Mucosa of gallbladder (tissue), 1 donor: ENCODE measurements at regions not wholly inside any gene's neighbourhood (a gene's known extent, or its start where the extent isn't known, plus 50 kb on each side); places are given as distances from the start of the nearest gene placed in this dataset.
"Not testable (repeated sequence)": the region's sequence is repeated elsewhere in the genome, so short reads cannot be mapped to it uniquely, and the experiment has no call there.

ENCODE experiments used
- DNase-seq: peaks from one replicate; pipeline ENCODE4 v3.0.0-alpha.2; 2020; ENCODE audit warnings: low spot score
- donor health status: DM: no; HTN: no; CAD: no.

DNA sequence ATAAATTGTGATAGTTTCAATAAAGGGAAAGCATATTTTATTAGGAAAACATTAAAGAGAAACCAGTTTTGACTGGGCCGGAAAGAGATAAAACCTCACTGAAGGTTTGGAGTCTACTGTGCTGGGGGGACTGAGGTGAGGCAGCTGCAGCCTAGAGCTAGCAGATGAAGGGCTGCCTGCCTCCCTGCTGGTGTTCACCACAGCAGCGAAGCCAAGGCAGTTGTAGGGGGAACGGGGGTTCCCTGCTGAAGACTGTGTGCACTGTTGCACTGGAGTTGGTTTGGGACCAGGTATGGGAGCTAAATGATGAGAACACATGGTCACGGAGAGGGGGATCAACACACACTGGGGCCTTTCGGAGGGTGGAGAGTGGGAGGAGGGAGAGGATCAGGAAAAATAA lies 546.5 kb upstream of the SMIM31 start:
- DNase-seq = no peak

DNA sequence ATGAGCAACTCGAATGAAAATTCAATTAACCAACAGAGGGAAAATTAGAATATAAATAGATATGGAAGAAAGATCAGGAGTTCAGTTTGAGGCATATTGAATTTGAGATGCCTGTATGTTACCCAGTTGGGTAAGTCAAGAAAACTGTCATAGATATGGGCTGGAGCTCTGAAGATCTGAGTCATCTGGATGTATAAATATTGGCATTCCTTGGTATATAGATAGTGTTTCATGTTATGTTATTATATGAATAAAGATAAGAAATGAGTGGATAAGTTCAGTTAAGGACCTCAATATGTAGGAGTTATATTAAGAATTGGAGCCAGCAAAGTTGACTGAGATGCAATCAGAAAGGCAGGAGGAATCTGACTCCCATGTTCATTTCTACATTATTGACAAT lies 543.6 kb upstream of the SMIM31 start:
- no peak for DNase-seq

DNA sequence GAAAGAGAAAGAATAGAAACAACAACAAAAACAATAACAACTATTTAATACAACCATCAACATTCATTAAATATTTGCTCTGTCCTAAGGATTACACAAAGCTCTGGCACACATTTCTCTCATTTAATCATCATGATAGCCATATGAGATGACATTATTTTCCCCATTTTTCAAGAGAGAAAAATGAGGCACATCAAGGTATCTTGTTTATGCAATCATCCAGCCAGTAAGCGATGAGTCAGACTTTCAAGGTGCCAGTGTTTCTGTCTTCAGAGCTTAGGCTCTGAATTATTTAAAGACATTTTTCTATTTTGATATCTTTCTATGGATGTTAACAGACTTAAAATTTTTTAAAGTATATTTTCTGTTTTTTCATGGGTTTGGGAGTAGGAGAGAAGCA lies 541.8 kb upstream of the SMIM31 start:
- no peak for DNase-seq

DNA sequence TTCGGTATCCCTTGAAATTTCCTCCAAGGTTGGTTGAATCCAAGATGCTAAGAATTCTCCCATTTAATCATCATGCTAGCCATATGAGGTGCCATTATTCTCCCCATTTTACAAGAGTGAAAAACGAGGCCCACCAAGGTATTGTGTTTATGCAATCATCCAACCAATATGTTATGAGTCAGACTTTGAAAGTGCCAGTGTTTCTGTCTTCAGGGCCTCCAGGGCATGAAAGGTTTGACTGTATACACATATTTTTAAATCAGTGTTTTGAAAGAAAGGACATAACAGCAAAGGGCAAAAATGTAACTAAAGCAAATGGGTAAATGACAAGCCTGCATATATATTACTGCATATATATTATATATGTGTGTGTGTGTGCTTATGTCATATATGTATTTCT lies 541.2 kb upstream of the SMIM31 start:
- DNase-seq = no peak

DNA sequence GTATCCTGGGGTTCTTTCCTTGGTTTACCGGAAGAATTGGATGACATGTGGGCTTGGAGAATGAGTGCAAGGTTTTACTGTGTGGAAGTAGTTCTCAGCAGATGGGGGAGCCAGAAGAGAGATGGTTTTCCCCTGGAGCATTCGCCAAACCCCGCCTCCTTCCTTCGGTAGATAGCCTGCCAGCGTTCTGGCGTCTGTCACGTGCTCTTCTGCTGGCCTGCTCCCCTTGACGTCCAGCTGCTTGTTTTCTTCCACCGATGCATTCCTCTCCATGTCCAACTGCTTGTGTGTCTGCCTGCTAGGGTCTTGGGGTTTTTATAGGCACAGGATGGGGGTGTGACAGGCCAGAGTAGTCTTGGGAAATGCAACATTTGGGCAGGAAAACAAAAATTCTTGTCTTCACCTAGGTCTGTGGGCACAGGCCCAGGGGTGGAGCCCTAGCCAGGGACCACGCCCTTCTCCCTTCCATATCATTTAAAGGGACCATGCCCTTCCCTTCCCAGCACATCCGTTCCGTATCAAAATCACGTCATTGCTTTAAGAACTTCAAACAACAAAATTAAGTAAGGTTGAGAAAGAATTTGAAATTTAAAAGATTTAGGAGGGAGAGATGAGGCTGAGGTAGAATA lies 538.7 kb upstream of the SMIM31 start:
- no peak for DNase-seq

DNA sequence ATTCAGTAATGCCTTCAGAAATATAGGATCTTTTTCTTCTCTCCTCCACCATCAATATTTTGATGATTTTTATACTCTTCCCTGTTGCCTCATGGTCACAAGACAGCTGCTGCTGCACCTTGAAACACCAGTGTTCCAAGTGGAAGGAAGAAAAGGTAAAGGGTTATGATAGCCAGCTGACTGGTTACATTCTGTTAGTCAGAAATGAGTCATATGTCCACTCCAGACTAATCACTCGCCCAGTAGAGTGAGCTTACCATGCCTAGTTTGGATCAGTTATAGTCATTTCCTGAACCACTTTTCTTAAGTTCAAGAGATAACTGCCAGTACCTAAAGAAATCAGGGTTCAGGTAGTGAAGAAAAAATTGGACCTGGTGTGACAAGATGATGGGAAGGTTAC lies 532.3 kb upstream of the SMIM31 start:
- no peak for DNase-seq

DNA sequence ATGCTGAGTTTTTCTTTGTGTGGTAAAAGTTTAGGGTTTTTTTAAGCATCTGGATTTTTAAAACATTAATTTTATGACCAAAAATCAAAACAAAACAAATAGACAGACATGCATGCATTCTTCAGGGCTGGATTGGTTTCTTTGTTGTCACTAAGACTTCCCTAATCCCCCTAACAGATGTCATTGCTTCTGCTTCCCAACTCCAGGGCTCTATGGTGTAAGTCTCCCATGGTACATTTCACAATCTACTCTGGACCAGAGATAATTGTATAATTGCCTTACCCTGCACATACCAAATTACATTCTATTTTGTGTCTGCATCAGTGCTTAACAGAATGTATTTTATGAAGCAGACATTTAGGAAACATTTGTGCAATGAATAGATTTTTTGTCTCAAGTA lies 529.1 kb upstream of the SMIM31 start:
- no peak for DNase-seq

DNA sequence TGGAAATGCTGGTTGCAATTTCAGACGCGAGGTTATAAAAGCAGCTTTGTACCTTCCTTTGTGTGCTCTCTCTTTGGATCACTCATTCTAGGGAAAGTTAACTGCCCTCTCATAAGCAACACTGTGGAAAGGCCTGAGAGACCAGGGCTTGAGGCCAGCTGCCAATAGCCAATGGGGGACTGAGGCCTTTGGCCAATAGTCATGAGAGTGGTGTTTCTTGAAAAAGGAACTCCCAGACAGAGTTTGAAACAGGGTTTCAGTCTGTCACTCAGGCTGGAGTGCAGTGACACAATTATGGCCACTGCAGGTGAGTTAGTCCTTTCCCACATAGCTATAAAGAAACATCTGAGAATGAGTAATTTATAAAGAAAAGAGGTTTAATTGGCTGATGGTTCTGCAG lies 524.7 kb upstream of the SMIM31 start:
- DNase-seq = no peak

DNA sequence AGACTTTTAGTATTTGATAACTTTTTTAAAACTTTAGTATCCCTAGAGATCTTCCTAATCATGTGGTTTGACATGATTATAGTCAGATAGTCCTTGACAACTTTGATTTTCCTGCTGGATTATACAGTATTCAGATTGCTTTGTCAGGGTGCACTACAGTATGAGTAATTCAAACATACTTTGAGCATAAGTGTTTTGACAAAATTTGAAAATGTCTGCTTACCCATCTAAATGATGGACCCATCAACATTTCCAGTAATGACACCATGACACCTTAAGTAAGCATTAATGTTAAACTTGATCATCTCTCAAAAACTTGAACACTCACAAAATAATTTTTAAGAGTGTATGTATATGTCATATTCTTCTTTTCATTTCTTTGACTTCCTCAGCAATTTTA lies 514.5 kb upstream of the SMIM31 start:
- DNase-seq = no peak

DNA sequence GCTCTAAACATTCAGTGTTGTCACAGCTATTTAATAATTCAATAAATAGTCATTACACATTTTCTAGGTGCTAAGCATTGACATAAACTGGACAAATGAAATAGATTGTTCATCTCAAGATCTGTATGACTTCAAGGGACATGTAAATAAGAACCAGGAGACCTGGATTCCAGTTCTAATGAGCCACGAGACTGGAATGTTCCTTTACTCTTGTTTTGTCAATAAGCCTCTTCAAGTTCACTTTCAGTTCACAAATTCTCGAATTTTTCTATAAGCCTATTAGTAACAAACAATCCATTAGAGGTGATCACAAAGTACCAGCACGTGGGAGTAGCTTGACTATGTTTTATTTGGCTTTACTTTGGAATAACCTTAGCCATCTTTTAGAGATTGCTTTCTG lies 514.0 kb upstream of the SMIM31 start:
- DNase-seq = no peak

DNA sequence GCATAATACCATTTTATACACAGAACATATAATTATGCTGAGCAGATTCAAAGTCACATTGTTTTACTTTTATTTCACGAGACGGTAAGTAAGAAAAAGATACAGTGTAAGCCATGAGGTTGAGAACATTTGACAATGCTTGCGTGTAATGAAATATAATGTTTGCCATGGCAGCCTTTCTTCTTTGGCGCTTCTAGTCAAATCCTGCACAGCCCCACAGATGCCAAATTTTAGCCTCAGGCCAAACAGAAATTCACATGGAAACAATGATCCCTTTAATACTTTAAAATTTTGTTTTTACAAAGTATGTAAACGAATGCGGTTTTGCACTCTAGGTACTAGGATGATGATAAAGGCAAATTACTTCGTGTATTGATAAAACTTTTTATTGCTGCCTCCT lies 502.7 kb upstream of the SMIM31 start:
- no peak for DNase-seq

DNA sequence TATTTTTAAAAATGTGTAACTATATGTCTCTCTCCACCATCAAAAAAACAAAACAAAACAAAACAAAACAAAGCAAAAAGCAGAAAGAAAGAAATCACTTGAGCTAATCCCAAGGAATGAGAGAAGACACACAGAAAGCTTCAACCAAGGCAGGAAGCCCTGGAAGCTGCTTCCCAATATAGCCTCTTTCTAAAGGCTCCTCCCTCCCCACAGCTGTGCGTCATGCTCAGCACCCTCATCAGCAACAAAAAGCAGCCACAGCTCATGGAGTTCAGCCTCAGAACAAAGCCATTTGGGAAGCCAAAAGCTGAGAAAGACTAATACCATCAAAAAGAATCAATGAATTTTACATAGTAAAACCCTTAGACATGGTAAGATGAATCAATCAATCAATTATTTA lies 501.6 kb upstream of the SMIM31 start:
- DNase-seq = no peak

DNA sequence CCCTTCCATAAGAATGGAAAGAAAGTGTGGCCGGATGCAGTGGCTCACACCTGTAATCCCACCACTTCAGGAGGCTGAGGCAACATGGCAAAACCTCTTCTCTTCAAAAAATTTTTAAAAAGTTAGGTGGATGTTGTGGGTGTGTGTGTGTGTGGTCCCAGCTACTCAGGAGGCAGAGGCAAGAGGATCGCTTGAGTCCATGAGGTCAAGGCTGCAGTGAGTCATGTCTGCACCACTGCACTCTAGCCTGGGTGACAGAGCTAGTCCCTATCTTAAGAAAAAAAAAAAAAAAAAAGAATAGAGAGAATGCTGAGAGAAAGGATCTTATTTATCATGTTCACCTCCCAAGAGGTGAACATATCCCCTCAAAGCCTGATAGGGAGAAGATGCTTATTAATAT lies 492.1 kb upstream of the SMIM31 start:
- no peak for DNase-seq

DNA sequence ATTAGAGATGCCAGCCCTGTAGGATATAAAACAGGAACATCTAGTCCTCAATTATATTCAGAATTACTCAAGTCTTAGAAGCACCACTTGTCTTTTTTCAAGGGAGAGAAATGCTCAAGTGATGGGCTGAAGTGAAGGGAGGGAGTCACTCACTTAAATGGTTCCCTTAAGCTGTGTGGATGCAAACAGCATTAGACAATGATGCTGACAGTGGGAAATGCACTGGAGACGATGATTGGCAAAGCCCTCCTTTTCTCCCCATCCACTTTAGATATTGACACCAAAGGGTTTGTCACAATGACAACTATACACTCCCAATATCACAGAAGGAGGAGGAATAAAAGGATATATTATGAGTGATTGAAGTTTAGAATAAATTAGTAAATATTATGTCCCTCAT lies 491.4 kb upstream of the SMIM31 start:
- not testable (repeated sequence) for DNase-seq

DNA sequence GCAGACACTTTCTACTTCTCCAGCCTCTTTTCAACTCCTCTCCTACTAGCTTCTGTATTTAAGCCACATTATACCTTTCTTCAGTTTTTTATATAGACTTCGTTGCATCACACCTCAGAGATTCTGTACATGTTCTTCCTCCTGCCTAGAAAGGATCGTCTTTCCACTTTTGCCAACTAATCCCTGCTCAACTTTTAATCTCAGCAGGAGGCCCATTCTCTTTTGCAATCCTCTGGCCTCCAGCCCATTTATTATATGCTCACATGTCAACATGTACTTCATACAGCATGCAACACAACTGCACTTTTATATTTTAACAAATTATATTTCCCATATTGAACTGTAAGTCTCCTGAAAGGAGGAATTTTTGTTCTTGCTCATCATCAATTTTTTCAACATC lies 476.5 kb upstream of the SMIM31 start:
- not testable (repeated sequence) for DNase-seq

DNA sequence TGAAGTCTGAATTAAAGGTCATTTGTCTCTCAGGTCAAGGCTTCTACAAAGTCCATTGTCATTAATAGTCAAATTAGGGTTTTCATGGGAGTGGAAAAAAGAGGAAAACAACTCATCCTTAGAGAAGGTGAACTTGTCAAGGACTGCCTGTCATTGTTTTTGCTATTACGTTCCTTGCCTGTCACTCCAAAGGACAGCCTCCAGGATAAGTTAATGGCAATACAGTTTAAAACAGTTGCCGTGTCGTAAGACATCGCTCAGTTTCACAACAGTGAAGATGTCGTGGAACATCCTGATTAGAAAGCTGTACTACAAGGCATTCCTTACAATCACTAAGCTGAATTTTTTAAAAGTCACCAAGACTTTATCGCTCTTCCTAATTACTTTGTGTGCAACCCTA lies 466.8 kb upstream of the SMIM31 start:
- no peak for DNase-seq

DNA sequence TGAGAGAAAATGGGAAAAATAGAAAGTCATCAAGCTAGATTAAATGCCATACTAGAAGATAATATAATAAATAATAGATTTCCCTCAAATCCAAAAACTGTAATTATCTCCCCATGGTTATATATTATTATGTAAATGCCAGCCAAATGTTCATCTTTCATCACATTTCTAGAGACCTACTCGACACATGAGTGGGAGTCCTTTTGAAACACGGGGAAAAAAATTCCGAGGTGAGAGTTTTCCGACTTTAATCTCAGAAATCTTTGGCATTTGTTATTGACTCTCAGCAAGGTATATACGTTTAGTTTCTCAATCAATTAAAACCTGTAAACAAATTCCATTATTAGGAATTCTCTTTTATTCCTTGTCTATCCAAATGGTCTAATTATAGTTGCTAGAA lies 465.4 kb upstream of the SMIM31 start:
- DNase-seq = no peak

DNA sequence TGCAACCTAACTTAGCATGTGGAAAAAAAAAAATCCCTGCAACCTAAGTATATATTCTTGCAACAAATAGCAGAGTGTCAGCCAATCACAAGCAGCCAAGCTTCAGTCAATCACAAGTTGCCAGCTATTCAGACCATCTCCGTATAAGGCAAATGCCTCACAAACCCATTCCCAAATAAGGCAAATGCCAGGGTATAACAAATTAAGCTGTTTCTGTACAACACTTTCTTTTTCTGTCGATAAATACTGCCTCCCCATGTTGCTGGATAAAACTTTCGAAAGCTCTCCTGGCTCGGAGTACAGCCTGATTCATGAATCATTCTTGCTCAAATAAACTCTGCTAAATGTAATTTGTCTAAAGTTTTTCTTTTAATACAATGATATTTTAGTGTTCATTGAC lies 460.7 kb upstream of the SMIM31 start:
- no peak for DNase-seq

DNA sequence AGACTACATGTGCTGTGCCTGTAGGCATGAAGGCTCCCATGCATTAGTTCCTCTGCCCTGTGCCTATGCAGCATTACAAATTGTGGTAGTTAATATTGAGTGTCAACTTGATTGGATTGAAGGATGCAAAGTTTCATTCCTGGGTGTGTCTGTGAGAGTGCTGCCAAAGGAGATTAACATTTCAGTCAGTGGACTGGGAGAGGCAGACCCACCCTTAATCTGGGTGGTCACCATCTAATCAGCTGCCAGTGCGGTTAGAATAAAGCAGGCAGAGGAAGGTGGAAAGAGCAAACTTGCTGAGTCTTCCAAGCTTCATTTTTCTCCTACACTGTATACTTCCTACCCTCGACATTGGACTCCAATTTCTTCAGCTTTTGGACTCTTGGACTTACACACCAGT lies 460.2 kb upstream of the SMIM31 start:
- DNase-seq = no peak

DNA sequence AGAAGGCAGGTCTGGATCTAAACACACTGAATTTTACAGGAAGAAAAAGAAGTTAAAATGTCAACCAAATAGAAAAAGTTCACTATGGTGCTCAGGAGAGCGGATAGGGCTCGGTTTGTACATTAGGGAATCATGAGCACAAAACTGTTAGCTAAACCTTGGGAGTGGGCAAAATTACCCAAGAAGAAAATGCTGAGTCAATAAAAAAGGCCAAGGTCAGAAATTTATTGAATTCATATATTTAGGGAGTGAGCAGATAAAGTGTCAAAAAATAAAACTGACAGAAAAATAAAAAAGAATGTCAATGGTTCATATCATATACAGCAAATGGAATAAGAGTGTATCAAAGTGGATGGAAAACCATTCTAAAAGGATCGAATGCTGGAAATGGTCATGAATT lies 452.5 kb upstream of the SMIM31 start:
- no peak for DNase-seq

DNA sequence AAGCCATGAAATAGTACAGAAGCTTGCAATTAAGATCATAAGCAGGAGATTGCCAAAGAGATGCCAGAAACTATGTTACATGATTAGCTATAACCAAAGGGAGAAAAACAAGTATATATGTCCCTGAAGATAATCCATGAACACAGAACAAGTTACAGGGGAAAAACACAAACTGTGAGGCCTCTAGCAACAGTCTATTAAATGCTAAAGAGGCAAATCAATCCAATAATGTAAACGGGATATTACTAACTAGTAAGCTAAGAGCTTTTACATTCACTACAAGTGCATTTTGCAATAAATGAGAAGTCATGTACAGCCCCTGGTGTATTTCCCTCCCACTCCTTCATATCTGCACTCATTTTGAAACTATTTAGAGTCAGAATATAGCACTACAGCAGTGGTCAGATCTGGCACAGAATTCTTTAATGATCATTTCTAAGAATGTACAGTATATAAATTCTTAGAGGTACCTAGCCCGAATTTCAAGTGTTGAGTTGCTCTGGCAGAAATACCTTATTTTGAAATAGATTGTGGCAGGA lies 449.8 kb upstream of the SMIM31 start:
- DNase-seq = no peak

DNA sequence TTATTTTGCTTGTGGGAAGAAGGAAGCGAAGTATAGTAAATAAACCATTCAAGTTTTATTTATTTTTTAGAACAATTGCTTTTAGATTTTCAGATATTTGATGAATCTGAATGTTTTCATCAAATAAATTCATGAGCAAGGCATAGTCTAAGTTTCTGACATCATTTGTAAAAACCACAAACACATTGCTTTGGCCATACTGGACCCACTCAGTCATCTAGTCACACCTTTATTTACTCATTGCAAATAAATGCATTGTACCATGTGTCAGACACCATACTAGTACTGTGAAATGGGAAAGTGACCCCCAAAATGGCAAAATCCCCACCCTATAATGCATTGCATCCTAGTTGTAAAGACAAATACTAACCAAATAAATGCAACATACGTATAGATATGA lies 449.1 kb upstream of the SMIM31 start:
- DNase-seq = no peak

DNA sequence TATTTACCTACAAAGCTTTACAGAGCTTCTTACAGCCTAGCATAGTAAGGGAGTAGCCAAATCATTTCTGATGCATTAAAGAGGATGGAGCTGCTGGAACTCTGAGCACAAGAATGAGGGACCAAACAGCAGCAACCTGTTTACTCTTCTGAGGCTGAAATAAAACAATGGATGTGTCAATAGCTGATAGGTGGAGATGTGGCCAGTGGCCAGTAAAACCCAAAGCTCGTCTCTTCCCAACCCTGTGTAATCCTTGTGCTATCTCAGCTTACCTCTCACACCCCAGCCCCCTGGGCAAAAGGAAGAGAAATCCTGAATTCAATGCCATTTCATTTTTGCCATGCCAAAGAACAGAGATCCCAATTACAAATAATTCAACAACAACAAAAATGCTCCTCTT lies 446.7 kb upstream of the SMIM31 start:
- no peak for DNase-seq

DNA sequence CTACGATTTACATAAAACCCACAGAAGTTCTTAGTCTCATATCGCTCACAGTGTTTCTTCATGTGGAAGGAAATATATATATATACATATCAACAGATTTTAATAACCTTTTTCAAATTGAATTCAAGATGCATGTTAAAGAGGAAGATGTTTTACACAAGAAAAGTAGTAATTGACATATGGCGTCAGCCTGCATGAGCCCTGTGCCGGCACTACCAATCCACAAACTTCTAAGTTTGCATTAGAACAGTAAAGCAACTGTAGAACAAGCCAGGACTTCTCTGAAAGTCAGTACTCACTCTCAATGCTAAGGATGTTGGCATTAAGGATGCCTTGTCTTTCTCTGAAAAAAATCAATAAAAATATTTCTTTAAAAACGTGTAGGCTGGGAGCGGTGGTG lies 441.3 kb upstream of the SMIM31 start:
- DNase-seq = no peak

DNA sequence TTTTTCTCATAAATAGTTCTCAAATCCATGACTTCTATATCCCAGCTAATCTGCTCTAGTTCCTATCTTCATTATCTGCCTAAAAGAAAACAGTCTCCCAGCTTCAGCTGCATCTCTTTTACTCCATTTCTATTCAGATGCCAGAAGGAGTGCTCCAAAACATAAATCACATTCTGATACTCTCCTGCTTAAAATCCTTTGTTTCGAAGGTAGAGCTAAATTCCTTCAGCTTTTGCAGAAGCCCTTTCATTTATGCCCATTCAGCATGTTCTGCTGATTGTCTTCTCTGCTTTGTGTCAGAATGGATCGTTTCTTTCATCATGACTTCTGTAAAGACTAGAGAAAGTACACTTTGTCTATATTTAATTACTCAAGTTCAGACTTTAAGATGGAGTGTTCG lies 440.1 kb upstream of the SMIM31 start:
- no peak for DNase-seq
